ENCODE measurements at regions not wholly inside any gene's neighbourhood (a gene's known extent, or its start where the extent isn't known, plus 50 kb on each side); places are given as distances from the start of the nearest gene placed in this dataset.
A peak's percentile ranks its signal among the peaks of the same experiment; 100 is the strongest.

DNA sequence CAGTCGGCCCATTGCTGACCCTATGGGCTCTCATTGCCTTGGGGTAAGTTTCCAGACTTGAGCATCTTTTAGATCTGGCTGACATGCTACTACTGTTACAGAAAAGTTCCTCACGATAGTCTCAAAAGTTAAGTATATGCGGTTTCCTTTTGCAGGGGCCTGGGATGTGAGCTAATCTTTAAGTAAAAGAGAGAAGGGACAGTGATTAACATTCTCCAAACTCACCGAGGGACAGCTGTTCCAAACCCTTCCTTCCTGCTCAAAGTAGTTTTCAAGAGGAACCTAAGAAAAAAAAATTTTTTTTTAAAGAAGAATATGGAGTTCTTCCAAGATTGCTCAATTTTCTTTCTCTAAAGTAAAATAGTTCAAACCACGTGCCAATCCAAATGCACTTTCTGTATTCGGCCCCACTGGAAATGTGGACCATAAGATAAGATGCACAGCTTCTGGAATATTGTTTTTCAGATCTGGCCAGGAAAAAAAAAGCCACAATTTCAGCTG lies 168.0 kb upstream of the SPRY4 start:
- DNase-seq (ENCODE audit: low spot score): no peak
- Histone ChIP-seq H3K9me3 (no peaks in the 10 kb centered on the region), H3K4me3 (no peak overlapping the region), H3K27me3 (no peaks in the 10 kb centered on the region), H3K36me3 (no peaks in the 10 kb centered on the region), H3K4me1 (peaks cover 0 to 17% of the 10 kb centered on the region in 2 donors), H3K27ac (peak overlapping the region; percentile 21 to 65)
- TF ChIP-seq, protein P1, sequence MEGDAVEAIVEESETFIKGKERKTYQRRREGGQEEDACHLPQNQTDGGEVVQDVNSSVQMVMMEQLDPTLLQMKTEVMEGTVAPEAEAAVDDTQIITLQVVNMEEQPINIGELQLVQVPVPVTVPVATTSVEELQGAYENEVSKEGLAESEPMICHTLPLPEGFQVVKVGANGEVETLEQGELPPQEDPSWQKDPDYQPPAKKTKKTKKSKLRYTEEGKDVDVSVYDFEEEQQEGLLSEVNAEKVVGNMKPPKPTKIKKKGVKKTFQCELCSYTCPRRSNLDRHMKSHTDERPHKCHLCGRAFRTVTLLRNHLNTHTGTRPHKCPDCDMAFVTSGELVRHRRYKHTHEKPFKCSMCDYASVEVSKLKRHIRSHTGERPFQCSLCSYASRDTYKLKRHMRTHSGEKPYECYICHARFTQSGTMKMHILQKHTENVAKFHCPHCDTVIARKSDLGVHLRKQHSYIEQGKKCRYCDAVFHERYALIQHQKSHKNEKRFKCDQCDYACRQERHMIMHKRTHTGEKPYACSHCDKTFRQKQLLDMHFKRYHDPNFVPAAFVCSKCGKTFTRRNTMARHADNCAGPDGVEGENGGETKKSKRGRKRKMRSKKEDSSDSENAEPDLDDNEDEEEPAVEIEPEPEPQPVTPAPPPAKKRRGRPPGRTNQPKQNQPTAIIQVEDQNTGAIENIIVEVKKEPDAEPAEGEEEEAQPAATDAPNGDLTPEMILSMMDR (IDR thresholded peaks at IDR 0.05): no peak

DNA sequence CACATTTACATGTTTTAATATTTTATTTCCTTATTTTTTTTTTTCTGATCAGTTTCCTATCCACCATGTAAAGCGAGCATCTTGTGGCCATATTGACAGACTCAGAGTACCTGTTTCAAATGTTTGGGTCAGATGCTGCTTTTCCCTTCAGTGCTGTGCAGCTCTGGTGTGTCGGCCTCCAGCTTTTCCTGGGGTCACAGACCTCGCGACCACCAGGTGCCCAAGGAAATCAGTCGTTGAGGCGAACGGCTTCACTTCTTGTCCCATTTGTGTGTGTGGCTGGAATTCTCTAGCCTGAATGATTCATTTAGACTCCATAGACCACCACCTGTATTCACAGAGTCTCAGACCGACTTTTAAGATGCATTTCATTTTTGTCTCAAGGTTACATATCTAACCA lies 166.9 kb upstream of the SPRY4 start:
- Histone ChIP-seq H3K9me3 (no peaks in the 10 kb centered on the region), H3K27ac (no peak overlapping the region), H3K27me3 (no peaks in the 10 kb centered on the region), H3K4me1 (peaks cover 0 to 17% of the 10 kb centered on the region in 2 donors), H3K4me3 (no peak overlapping the region), H3K36me3 (no peaks in the 10 kb centered on the region)
- TF ChIP-seq, protein P1 (IDR thresholded peaks at IDR 0.05): no peak
- DNase-seq (ENCODE audit: low spot score): no peak

DNA sequence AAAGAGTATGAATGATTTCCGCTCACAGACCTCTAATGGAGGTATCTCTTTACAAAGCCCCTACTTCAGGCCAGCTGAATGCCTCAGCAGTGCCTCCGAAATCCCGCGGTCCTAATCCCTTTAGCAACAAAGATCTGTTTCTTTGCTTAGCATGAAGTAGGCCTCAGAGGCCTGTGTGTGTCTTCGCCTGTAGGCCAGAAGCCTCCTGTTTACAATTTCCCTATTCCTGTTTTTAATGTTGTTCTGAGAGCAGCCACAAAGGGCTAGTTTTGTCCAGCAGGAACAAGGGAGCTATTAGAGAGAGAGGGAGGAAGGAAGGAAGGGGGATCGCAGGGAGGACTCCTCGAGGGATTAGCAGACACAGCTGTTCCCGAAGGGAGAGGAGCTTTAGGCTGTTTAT lies 166.4 kb upstream of the SPRY4 start:
- TF ChIP-seq, protein P1 (IDR thresholded peaks at IDR 0.05): no peak
- Histone ChIP-seq H3K4me3 (no peak overlapping the region), H3K4me1 (peaks cover 0 to 17% of the 10 kb centered on the region in 2 donors), H3K27me3 (no peaks in the 10 kb centered on the region), H3K9me3 (no peaks in the 10 kb centered on the region), H3K36me3 (no peaks in the 10 kb centered on the region), H3K27ac (peak overlapping the region in 1 of 2 donors; percentile 31)
- DNase-seq (ENCODE audit: low spot score): no peak

DNA sequence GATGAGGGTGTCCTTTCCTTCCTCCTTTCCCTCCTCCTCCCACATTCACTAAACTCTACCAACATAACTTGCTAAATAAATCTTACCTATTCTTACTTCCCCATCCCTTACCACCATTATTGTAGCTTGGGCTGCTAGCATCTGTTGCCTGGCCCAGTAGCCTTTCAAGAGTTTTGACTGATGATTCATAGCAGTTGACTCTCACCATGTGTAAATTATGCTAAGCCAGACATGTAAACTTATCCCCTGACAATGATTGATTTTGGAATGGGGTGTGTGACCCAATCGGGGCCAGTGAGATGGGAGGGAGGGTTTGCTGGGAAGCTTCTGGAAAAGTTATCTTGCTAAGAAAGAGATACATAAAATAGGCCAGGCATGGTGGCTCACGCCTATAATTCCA lies 161.8 kb upstream of the SPRY4 start:
- TF ChIP-seq, protein P1 (IDR thresholded peaks at IDR 0.05): no peak
- Histone ChIP-seq H3K4me1 (no peaks in the 10 kb centered on the region), H3K27ac (no peak overlapping the region), H3K36me3 (no peaks in the 10 kb centered on the region), H3K4me3 (no peak overlapping the region), H3K27me3 (no peaks in the 10 kb centered on the region), H3K9me3 (peaks cover 0 to 9% of the 10 kb centered on the region in 2 donors)
- DNase-seq (ENCODE audit: low spot score): no peak

DNA sequence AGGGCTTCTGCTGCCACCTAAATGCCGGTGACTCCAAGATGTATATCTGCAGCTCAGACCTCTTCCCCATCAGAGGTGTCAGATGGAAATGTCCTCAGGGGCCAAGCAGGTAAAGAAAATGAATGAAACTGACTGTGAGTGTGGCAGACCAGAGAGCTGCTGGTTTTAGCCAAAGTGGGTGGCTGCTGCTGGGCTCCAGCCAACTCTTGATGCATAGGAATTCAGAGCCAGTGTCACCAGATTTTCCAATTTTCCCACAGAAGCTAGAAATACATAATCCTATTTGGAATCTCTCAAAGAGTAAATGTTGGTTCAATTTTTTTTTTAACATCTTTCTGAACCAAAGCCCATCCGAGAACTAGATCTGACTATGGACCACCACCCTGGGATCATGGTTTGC lies 161.2 kb upstream of the SPRY4 start:
- Histone ChIP-seq H3K4me1 (no peaks in the 10 kb centered on the region), H3K36me3 (no peaks in the 10 kb centered on the region), H3K9me3 (peaks cover 0 to 9% of the 10 kb centered on the region in 2 donors), H3K27me3 (no peaks in the 10 kb centered on the region), H3K4me3 (no peak overlapping the region), H3K27ac (no peak overlapping the region)
- no peak for DNase-seq (ENCODE audit: low spot score)
- TF ChIP-seq, protein P1 (IDR thresholded peaks at IDR 0.05): no peak

DNA sequence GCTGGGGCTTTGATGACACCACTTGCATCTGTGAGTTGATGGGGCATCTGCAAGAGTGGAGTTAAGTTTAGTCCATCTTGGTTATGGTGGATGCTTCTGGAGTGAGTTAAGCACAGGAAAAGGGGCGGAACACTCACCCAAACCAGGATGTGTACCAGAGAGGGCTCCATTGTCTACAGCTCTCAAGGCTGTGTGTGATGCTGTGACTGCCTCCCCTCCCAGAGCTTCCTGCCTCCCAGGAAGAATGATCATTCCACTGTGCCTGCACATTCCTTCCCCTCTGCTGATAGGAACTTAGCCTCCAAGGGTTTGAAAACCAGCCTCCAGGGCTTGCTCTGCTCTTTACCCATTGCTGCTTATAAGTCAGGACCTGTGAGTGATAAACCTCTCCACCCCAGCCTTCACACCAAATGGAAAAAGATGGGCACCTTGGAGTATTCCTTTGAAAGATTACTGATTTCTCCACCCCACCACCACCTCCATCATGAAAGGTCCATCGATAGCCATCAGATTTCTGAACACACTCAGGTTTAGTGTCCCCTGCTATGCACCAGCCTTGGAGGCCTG lies 160.1 kb upstream of the SPRY4 start:
- no peak overlapping the region for H3K4me3 ChIP-seq
- H3K9me3 ChIP-seq: peaks cover 0 to 9% of the 10 kb centered on the region in 2 donors
- no peaks in the 10 kb centered on the region for H3K36me3 ChIP-seq
- H3K27ac ChIP-seq: no peak overlapping the region
- TF ChIP-seq, protein P1 (IDR thresholded peaks at IDR 0.05): no peak
- no peaks in the 10 kb centered on the region for H3K4me1 ChIP-seq
- no peaks in the 10 kb centered on the region for H3K27me3 ChIP-seq
- DNase-seq (ENCODE audit: low spot score): no peak
